ENCODE measurements at regions not wholly inside any gene's neighbourhood (a gene's known extent, or its start where the extent isn't known, plus 50 kb on each side); places are given as distances from the start of the nearest gene placed in this dataset.
"Not testable (repeated sequence)": the region's sequence is repeated elsewhere in the genome, so short reads cannot be mapped to it uniquely, and the experiment has no call there.

- H2AFZ ChIP-seq (ENCODE audit: low read length); H3K27me3 ChIP-seq (replicated peaks in 1 of 4; ENCODE audit: control insufficient read depth in 3 of 4, extremely low read depth in 1 of 4, insufficient read depth in 3 of 4, low read length in 3 of 4); H3K23ac ChIP-seq (ENCODE audit: insufficient read length); H4K91ac ChIP-seq (replicated peaks; ENCODE audit: insufficient read length, low read length); H3K4me1 ChIP-seq (replicated peaks in 1 of 4; ENCODE audit: control insufficient read depth in 3 of 4, insufficient read depth in 4 of 4, low read length in 3 of 4); H2BK20ac ChIP-seq (ENCODE audit: low read length); H3K79me2 ChIP-seq (ENCODE audit: control insufficient read depth in 1 of 2, insufficient read depth in 2 of 2, low read length in 2 of 2); H3K36me3 ChIP-seq (ENCODE audit: control insufficient read depth in 2 of 4, insufficient read depth in 4 of 4, low read length in 3 of 4); H3K14ac ChIP-seq (ENCODE audit: insufficient read length); H3K9me3 ChIP-seq (ENCODE audit: insufficient read depth in 2 of 2, low read depth in 1 of 2, low read length in 1 of 2); H2BK120ac ChIP-seq (replicated peaks; ENCODE audit: low read depth, low read length); H3K9ac ChIP-seq (replicated peaks in 1 of 4; ENCODE audit: extremely low read depth in 1 of 4, low read depth in 3 of 4, low read length in 3 of 4); H3K18ac ChIP-seq (ENCODE audit: extremely low read depth, low read length); H3K4me3 ChIP-seq (ENCODE audit: extremely low read depth in 1 of 4, insufficient read depth in 2 of 4, low read depth in 3 of 4, low read length in 4 of 4); H2AK5ac ChIP-seq (ENCODE audit: low read depth, low read length); H2BK5ac ChIP-seq (ENCODE audit: low read depth, low read length); H2BK15ac ChIP-seq (ENCODE audit: low read length); FAIRE-seq; POLR2A ChIA-PET (ENCODE audit: partially characterized antibody); H3K56ac ChIP-seq (replicated peaks; ENCODE audit: insufficient read length, low read depth, low read length); H3K4me2 ChIP-seq (ENCODE audit: insufficient read depth in 1 of 2, low read depth in 2 of 2, low read length in 2 of 2); H4K5ac ChIP-seq (ENCODE audit: insufficient read length, low read depth, low read length); H4K8ac ChIP-seq (ENCODE audit: extremely low read depth, insufficient read depth, low read length); H2BK12ac ChIP-seq (ENCODE audit: low read depth, low read length); H3K23me2 ChIP-seq (ENCODE audit: low read depth, low read length); H4K20me1 ChIP-seq (replicated peaks in 1 of 2; ENCODE audit: control insufficient read depth in 1 of 2, insufficient read depth in 2 of 2, low read length in 2 of 2); H3K4ac ChIP-seq (replicated peaks; ENCODE audit: insufficient read length, low read depth, low read length); H3K79me1 ChIP-seq (ENCODE audit: low read depth, low read length); DNase-seq (ENCODE audit: low read depth in 1 of 2, low spot score in 2 of 2); H3K27ac ChIP-seq (ENCODE audit: low read depth, low read length): not testable (repeated sequence)
- CTCF ChIA-PET (ENCODE audit: partially characterized antibody) = interaction anchor here (0.6 kb wide), 1 partner anchor 41 kb away, joined by 4 read pairs; no protein-coding TSS in a partner anchor
- 98% methylated on average over 8 of the region's 11 CpGs; no CpG with 5 or more reads in 1 of the 2 experiments for WGBS, 2 experiments (ENCODE audit: extremely low coverage in 1 of 2, insufficient coverage in 1 of 2, insufficient read length in 1 of 2, insufficient replicate concordance in 2 of 2, low coverage in 1 of 2, low lambda C conversion rate in 2 of 2, missing lambda C conversion rate in 1 of 2)
These were observed 1388.7 kb upstream of the EYS start for GRCh38 chr6:67095618-67096226.

Measured in H1 (cell line).